HG02571 (cell line): ENCODE measurements at regions not wholly inside any gene's neighbourhood (a gene's known extent, or its start where the extent isn't known, plus 50 kb on each side); places are given as distances from the start of the nearest gene placed in this dataset.

Source experiments
- ATAC-seq: cut with Tn5 transposase; IDR thresholded peaks from one replicate; pipeline ENCODE4 v1.9.1; 2021; ENCODE audit warnings: mild to moderate bottlenecking, moderate library complexity; ENCODE audit not compliant: unreplicated experiment

GRCh38 chr15:47177177-47177576, 540.1 kb upstream of the SEMA6D start:
- ATAC-seq, result no peak

DNA sequence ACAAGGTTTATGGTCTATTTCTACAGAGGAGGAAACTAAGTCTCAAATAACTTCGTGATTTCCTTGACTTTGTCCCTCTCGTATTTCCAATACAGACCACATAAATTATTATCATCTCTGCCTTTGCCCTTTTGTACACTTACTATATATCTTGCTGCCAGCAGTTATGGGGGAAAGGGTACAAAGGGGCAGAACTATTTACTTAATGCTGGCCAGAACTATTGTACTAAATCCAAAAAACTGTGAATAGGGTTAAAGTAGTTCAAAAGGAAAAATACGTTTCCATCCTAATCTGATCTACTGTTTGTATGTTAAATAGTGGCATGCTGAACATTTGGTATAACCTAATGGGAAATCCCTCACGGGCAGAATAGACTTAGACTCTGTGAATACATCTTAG, 537.3 kb upstream of the SEMA6D start:
- ATAC-seq, result no peak

- no peak for ATAC-seq
Observed at GRCh38 chr15:47182818-47183217, 534.5 kb upstream of the SEMA6D start.

DNA sequence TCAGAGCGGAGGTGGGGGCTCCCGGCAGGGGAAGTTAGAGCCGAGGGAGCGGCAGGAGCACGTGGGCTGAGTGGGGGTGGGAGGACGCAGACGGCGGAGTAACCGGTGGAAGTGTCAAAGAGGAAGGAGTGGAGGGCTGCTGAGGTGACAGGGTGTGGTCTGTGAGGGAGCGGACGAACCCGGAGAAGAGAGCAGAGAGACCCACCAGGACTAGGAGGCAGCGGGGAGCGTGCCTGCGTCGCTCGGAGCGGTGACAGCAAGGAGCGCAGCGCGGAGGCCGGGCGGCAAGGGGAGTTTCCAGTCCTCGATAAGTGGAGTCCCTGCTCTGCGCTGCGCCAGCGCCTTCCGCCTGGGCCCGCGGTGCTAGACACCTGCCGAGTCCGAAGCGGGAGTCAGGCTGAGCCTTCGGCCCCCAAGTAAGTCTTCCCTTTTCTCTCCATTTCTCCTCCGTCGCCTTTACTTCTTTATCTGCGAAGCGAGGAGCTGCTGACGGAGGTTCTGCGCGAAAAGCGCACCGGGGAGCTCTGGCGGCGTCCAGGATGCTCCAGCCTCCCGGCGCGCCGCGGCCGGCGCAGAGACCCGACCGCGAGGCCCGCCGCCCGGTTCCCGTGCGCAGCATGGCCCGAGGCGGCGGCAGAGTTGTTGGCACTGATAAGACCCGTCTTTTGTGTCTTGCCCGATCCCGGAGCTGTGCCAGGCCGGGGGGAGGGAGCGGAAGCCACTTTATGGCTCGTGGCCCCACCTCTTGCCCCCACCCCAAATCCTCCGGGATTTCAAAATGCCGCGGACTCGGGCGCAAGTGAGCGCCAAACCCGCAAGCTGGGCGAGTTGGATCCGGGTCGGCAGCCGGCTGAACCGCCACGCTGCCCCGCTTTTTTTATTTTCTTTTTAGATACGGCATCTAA, 533.0 kb upstream of the SEMA6D start:
- no peak for ATAC-seq

DNA sequence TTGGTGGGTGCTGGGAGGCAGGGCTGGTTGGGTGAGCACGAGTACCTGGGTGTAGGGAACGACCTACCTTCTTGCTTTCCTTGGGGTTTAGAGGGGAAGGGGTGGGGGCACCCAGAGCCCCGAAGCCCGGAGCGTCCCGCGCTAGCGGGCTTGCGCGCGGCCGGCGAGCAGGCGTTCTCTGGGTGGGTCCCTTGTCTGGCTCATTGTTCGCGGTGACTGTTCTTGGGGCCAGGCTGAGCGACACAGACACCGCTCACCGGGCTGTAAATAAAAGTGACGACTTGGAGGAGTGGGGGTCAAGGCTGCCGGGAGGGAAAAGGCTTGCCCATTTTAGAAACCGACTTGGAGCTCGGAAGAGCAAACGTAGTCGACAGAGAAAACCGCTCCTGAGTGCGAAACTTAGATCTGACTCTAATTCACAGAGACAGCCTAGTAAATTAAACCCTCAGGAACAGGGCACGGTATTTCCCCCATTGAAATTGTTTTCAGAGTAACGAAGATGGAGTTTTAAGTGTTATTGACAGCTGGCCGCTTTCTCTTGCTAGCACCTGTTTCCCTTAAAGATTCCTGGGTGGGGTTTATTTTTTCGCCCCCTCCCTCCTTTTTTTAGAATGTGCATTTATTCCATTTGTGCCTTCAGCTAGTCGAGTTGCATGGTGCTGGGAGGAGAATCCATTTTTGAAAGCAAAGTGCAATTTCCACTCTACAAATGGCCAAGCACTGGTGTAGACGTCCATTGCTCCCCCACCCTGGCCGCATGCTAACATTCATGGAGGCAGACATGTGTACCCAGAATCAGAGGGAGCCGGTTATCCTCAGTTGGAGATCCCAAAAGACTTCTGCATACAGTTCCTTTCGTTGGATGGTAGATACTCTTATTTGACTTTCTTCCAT, 532.1 kb upstream of the SEMA6D start:
- no peak for ATAC-seq

DNA sequence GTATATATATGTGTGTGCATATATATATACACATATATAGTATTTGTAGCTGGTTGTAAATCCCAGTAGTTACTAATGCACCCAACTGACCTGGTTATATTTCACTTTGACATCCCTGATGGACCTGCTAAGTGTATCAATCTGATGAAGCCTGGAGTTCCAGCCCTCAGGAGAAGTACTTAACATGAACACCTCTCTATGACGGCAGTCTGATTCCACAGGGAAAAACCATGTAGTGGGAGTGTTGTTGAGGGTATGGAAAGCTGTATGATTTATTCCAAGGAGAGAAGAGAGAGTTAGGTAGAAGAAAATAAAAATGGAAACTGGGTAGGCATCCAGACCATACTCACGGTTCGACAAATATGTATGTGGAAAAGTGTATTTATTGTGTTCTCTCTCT, 531.2 kb upstream of the SEMA6D start:
- no peak for ATAC-seq

- no peak for ATAC-seq
Observed at GRCh38 chr15:47188758-47189507, 528.4 kb upstream of the SEMA6D start.

DNA sequence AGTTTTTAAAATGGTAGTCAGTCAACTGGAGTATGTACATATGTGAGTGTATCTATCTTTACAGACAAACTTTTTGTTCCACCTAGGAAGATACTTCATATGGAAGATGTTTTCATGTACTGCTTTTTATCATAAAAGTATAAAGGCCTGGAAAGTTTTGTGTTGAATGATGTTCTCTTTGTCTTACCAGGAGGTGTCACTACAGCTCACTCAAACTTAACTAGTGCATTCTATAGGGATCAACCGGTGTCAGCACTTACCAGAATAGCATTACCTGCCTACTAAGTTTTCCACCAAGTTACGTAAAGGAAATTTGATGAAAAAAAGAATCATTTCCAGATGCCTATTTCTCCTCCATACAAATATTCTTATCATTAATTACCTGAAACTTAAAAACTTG, 522.6 kb upstream of the SEMA6D start:
- no peak for ATAC-seq

GRCh38 chr15:47196048-47196447, 521.3 kb upstream of the SEMA6D start:
- ATAC-seq, result no peak

DNA sequence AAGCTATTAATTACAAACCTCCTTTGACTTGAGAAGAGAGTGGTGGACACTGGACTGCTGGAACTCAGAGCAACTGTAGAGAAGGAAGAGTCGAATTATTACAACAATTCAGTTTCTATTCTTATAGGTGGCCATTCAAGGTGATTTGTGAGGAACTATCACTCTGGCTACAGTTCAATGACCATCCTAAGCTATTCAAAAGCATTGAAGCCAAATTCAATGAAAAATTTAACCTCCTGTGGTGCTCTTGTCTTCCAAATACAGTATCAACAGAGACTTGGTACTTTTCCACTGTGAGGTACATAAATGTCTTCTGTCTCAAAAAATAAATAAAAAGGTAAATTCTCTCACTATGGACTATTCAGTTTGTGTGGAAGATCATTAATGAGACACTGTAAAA, 513.3 kb upstream of the SEMA6D start:
- no peak for ATAC-seq

DNA sequence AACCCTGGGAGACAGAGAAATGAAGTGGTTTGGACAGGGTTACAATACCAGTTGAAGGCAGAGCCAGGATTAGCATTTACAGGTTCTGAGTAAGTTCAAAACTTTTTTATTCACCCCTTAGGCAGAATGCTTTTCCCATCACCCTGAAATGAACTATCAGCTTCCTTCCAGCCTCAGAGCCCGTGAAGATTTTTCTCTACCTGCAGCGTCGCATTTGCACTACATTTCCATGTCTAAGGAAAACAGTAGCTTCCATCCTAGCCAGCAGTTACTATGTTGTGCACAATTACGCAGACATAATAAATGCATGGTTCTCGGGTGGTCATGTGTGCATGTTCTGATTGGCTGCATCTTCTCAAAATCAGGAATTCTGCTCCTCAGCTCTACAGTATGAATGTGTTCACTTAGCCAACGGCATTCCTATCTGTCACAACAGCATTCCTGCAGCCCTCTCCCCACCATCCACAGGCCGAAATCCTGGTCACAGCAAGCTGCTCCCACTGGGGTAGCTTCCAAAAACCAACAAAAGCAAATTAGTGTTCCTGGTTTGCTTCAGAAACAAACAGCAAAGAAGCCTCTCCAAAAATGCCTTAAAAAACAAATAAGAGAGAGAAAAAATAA, 510.8 kb upstream of the SEMA6D start:
- no peak for ATAC-seq

DNA sequence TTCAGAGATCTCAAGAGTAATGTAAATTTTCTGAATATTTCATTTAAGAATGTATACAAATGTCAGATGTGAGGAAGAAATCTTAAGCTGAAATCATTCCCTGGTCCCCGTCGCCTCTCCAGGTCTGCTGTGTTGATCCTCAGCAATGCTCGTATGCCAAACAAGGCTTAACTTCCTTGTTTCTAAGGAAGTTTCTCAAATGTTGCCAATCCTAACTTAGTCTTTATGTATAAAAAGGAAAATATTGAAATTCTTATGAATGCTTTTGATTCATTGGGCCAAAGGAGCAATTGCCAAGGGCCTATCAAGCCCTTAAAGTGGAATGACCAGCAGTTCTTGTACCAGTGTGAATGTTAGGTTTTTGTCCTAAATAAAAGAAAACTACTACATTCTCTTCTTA, 507.7 kb upstream of the SEMA6D start:
- no peak for ATAC-seq

DNA sequence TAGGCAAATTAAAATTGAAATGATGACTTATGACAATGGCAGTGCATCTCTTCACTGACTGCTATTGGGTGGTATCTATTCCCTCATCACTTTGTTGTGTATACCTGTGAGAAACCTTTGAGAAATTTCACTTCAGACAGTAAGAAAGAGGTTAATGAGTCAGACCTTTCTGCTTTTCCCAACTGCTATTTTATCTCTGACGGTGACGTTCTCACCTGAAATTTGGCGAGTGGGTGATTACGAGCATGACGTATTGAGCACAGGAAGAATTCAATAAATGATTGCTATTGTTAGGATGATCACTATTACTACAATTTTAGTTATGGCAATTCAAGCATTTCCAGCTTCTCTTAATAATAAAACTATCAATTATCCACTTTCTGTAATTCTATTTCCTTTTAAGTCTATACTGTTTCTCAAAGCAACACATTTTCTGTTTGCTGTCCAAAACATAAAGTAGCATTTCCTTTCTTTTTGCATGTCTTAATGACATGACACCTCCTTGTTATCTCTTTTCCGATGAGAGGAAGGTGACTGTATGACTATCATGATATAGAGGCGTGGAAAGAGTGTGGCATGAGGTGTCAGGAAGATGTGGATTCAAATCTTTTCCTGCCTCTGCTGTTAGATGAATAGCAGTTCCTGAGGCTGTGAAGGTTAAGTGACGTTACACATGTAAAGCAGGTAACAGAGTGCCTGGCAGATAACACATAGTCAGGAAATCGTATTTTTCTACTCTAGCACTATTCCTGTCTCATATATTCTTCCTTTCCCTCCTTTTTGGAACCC, 504.9 kb upstream of the SEMA6D start:
- ATAC-seq, result no peak

- no peak for ATAC-seq
Observed at GRCh38 chr15:47213883-47214282, 503.4 kb upstream of the SEMA6D start.

DNA sequence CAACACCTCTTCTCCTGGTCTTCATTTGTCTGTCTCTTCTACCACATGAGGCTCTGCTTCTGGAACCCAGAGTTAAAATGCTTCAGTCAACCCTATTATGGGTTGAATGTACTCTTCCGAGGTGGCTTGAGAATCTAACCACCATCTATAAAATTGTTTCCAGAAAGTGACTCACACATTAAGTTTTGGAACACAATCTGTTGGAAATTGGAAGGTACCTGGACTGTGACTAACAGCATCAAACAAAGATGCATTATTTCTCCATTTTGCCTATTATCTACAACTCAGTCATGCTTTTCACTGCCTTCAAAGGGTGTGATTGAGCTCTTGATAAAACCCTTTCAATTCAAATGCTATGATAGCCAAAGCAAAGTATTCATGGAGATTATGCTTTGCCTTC, 499.0 kb upstream of the SEMA6D start:
- no peak for ATAC-seq

GRCh38 chr15:47244361-47244760, 472.9 kb upstream of the SEMA6D start:
- no peak for ATAC-seq

DNA sequence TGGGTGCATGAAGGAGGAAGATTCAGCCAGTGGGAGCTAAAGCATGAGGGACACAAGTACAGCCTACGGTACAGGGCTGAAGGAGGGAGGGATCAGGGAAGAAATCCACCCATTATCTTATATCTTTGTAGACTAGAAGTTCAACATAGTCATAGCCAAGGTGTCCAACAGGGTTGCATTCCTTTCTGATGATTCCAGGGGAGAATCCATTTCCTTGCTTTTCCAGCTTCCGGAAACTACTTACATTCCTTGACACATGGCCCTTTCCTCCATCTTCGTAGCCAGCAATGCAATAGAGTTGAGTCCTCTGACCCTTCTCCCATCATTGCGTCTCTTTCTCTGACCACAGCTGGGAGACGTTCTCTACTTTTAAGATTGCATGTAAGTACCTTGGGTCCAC, 471.0 kb upstream of the SEMA6D start:
- ATAC-seq, result no peak

- no peak for ATAC-seq
Observed at GRCh38 chr15:47258521-47258920, 458.8 kb upstream of the SEMA6D start.

DNA sequence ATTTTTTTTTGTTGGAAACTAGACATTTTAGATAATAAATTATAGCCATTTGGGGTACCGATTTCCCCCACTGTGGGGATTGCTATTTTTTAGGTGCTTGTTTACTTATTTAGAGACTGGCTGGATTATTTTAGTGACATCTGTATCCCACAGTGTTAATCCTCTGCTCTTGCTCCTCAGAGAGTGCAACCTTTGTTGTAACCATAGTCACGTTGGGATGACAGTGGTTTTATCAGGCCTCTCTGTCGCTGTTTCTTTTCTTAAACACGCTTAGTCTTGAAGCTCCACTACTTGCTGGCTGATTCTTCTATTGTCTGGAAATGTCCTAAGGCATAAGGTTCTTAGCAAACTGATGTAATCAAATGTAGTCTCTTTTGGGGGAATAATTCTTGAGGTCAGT, 451.6 kb upstream of the SEMA6D start:
- ATAC-seq, result no peak

DNA sequence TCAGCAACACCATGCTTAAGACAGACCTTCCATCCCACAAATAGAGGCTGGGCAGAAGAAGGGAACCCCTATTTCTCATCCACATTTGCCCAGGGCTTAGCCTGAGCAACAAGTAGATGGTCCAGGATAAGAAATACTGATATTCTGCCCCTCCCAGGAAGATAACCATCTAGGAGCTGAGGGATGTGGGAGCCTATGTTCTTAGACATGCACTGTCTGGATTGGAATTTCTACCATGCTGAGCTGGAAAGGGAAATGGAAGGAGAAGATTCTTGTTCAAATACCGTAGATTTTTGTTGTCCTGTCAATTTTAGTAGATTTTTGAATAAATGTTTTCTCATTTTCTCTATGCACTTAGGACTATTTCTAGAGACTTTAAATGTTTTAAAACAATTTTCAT, 450.7 kb upstream of the SEMA6D start:
- ATAC-seq, result no peak
